Keratinocyte (primary cell): ENCODE measurements at regions not wholly inside any gene's neighbourhood (a gene's known extent, or its start where the extent isn't known, plus 50 kb on each side); places are given as distances from the start of the nearest gene placed in this dataset.
A peak's percentile ranks its signal among the peaks of the same experiment; 100 is the strongest.

Source experiments
- DNase-seq: peaks from one replicate; pipeline ENCODE4 v3.0.0-alpha.2; 2011; ENCODE audit warnings: low read depth, missing footprints, low spot score
- FAIRE-seq: peaks from 2 replicates; lab custom pipeline; 2011; peaks lifted over from hg19 to GRCh38; lab: Jason Lieb, UNC
- H2AFZ ChIP-seq: 2 replicates; pipeline ENCODE4 v1.6.0; 2012; ENCODE audit warnings: low read length, control low read depth, inconsistent platforms; ENCODE audit not compliant: control insufficient read depth
- H3K27ac ChIP-seq: 2 replicates; pipeline ENCODE4 v1.5.1; 2011; ENCODE audit warnings: low read length; ENCODE audit not compliant: control insufficient read depth, insufficient read depth
- H3K27me3 ChIP-seq: 3 replicates; pipeline ENCODE4 v1.6.0; 2011; ENCODE audit warnings: low read length; ENCODE audit not compliant: control insufficient read depth, insufficient read depth; ENCODE audit errors: extremely low read depth
- H3K36me3 ChIP-seq, 2 experiments: 2 replicates in 1 of 2; 3 replicates in 1 of 2; pipeline ENCODE4 v1.5.1; 2011; ENCODE audit warnings: low read length in 2 of 2, mild to moderate bottlenecking in 1 of 2; ENCODE audit not compliant: control insufficient read depth in 2 of 2, insufficient read depth in 2 of 2; ENCODE audit errors: extremely low read depth in 1 of 2
- H3K4me1 ChIP-seq: 3 replicates; pipeline ENCODE4 v1.5.1; 2011; ENCODE audit warnings: low read length; ENCODE audit not compliant: control insufficient read depth, insufficient read depth; ENCODE audit errors: extremely low read depth
- H3K4me2 ChIP-seq: 3 replicates; pipeline ENCODE4 v1.6.0; 2011; ENCODE audit warnings: low read depth, low read length; ENCODE audit not compliant: control insufficient read depth, insufficient read depth; ENCODE audit errors: extremely low read depth
- H3K4me3 ChIP-seq, 3 experiments: fragments of 200-600 bp in 1 of 3; sonication (generic) in 1 of 3; 2 replicates in 2 of 3; 3 replicates in 1 of 3; pipeline ENCODE4 v1.5.1; 2011 to 2016; ENCODE audit warnings: low read length in 3 of 3, mild to moderate bottlenecking in 3 of 3, control low read depth in 2 of 3, inconsistent platforms in 1 of 3, low read depth in 1 of 3, mixed read lengths in 1 of 3, mixed run types in 1 of 3, moderate library complexity in 1 of 3; ENCODE audit not compliant: control insufficient read depth in 2 of 3, insufficient read depth in 2 of 3; ENCODE audit errors: extremely low read depth in 1 of 3
- H3K79me2 ChIP-seq: 2 replicates; pipeline ENCODE4 v1.6.0; 2012; ENCODE audit warnings: low read length; ENCODE audit not compliant: control insufficient read depth, insufficient read depth
- H3K9ac ChIP-seq: 3 replicates; pipeline ENCODE4 v1.6.0; 2011; ENCODE audit warnings: low read length; ENCODE audit not compliant: control insufficient read depth, insufficient read depth; ENCODE audit errors: extremely low read depth
- H3K9me1 ChIP-seq: 3 replicates; pipeline ENCODE4 v1.6.0; 2011; ENCODE audit warnings: low read length; ENCODE audit not compliant: control insufficient read depth, insufficient read depth; ENCODE audit errors: extremely low read depth
- H3K9me3 ChIP-seq: 2 replicates; pipeline ENCODE4 v1.5.1; 2012; ENCODE audit warnings: low read depth, low read length; ENCODE audit not compliant: control insufficient read depth
- H4K20me1 ChIP-seq: 3 replicates; pipeline ENCODE4 v1.6.0; 2011; ENCODE audit warnings: low read length; ENCODE audit not compliant: control insufficient read depth, insufficient read depth; ENCODE audit errors: extremely low read depth
- CTCF ChIP-seq, 3 experiments: IDR thresholded peaks in 1 of 3; conservative IDR thresholded peaks in 1 of 3; optimal IDR thresholded peaks in 1 of 3; 2 replicates in 2 of 3; 3 replicates in 1 of 3; pipeline versions ENCODE3 to v1.5.1; 2011; ENCODE audit warnings: low read length in 3 of 3, mild to moderate bottlenecking in 3 of 3, moderate library complexity in 2 of 3, control low read depth in 1 of 3, inconsistent platforms in 1 of 3; ENCODE audit not compliant: insufficient read depth in 2 of 3; ENCODE audit errors: extremely low read depth in 1 of 3
- EZH2 ChIP-seq: IDR thresholded peaks from one replicate; pipeline ENCODE4 v1.6.1; 2012; ENCODE audit warnings: inconsistent platforms, mild to moderate bottlenecking, low read length, moderate library complexity
- dilution Hi-C: fragments of 300-500 bp; cut with MboI; formaldehyde crosslinking; loops from one replicate; pipeline ENCODE4 v1.7.0; 2020; ENCODE audit warnings: low sequenced_read_pairs; ENCODE audit not compliant: extremely low pct_ligation_motif_present

DNA sequence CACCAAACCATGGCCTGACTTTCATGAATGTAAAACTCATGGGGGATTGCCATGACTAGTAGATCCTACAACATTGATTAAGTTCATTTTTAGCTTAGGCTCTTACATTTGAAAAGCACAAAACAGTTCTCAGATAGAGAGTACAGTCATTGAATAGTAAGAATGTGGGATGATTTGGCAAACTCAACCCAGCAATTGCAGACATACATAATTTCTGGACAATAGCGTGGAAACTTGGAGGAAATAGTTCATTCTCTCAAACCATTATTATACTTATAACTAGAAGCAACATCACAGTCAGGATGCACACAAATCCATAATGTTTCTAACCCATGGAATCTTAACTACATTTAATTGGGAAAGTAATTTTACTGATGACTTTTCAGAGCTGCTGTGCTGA lies 598.2 kb downstream of the LMO4 start:
- Histone ChIP-seq H3K79me2 (no peaks in the 10 kb centered on the region), H3K27ac (no peak overlapping the region), H3K4me1 (peaks cover 4% of the 10 kb centered on the region), H3K27me3 (no peaks in the 10 kb centered on the region), H2AFZ (no peak overlapping the region), H3K9ac (no peak overlapping the region), H4K20me1 (no peaks in the 10 kb centered on the region), H3K36me3 (no peaks in the 10 kb centered on the region), H3K9me1 (no peaks in the 10 kb centered on the region), H3K9me3 (no peaks in the 10 kb centered on the region), H3K4me2 (no peak overlapping the region), H3K4me3 (no peak overlapping the region)
- dilution Hi-C loops = no loop called here
- FAIRE-seq = no peak
- TF ChIP-seq EZH2 (no peak), CTCF (optimal IDR thresholded peaks at IDR 0.05 in 1 of 3, IDR thresholded peaks at IDR 0.05 in 1 of 3, conservative IDR thresholded peaks at IDR 0.05 in 1 of 3; ENCODE audit: extremely low read depth in 1 of 3, insufficient read depth in 2 of 3, low read length in 3 of 3) (no peak)
- DNase-seq = no peak

DNA sequence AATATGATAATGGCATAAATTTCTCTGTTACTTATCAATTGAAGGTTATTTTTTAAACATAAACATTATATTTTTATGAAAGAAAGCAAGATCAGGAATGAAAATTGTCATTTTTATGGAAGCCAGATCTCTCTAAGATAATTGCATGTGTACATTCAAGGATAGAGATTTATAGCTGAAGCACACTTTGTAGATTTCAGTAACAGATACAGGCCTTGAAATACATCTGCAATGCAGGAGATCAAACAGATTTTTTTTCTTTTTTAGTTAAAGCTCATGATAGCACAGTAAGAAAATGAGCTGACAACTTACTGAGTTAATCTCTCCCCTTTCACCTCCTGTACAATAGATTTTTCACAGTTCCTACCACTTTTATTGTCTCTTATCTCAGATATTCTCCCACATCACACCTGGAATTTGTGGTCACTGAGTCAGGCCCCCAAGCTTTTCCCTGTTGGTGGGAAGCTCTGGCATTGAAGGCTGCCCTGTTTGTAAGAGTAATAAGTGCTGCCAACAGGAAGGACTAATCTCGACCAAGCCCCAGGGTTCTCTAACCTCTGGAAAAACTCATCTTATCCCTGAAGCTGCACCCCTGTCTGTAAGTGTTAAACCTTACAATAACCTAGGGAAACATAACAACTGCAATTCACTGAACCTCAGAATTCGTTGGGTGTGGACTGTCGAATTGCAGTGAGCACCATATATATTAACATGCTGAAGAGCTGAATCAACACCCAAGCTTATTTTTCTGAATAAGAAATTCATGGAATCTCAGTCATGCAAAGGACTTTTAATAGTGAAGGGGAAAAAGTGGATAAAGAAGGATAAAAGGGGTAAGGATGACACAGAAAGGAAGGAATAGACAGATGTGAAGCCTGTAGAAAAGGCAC lies 599.0 kb downstream of the LMO4 start:
- TF ChIP-seq CTCF (optimal IDR thresholded peaks at IDR 0.05 in 1 of 3, IDR thresholded peaks at IDR 0.05 in 1 of 3, conservative IDR thresholded peaks at IDR 0.05 in 1 of 3; ENCODE audit: extremely low read depth in 1 of 3, insufficient read depth in 2 of 3, low read length in 3 of 3) (no peak), EZH2 (no peak)
- Histone ChIP-seq H4K20me1 (no peaks in the 10 kb centered on the region), H3K27ac (no peak overlapping the region), H3K9me3 (no peaks in the 10 kb centered on the region), H3K9me1 (no peaks in the 10 kb centered on the region), H3K79me2 (no peaks in the 10 kb centered on the region), H3K27me3 (no peaks in the 10 kb centered on the region), H3K36me3 (no peaks in the 10 kb centered on the region), H3K4me3 (no peak overlapping the region), H3K4me1 (peaks cover 4% of the 10 kb centered on the region), H3K9ac (no peak overlapping the region), H2AFZ (no peak overlapping the region), H3K4me2 (peak overlapping the region; percentile 17)
- peak; percentile 58 for FAIRE-seq
- dilution Hi-C loops = no loop called here
- DNase-seq = peak; percentile 53
